Activated T-cell treated with anti-CD3 and anti-CD28 coated beads, Interleukin-2, amount 50 U/mL, for 4 hours (primary cell): ENCODE measurements at regions not wholly inside any gene's neighbourhood (a gene's known extent, or its start where the extent isn't known, plus 50 kb on each side); places are given as distances from the start of the nearest gene placed in this dataset.

Experiments used
- ATAC-seq, 2 donors: fragments of 200-7000 bp; cut with Tn5 transposase; one replicate each; pipeline ENCODE4 v1.10.0; 2021
- DNase-seq: peaks from one replicate; pipeline ENCODE4 v3.0.0-alpha.2; 2020
- H3K27me3 Mint-ChIP-seq: one replicate; pipeline ENCODE4 v1.8.0; 2021; ENCODE audit warnings: low read depth, mixed read lengths
- H3K36me3 Mint-ChIP-seq: one replicate; pipeline ENCODE4 v1.8.0; 2022; ENCODE audit warnings: mixed read lengths; ENCODE audit not compliant: insufficient read depth
- H3K4me1 Mint-ChIP-seq: one replicate; pipeline ENCODE4 v1.8.0; 2021; ENCODE audit warnings: low read depth, mixed read lengths
- H3K4me3 Mint-ChIP-seq: one replicate; pipeline ENCODE4 v1.8.0; 2021; ENCODE audit warnings: mild to moderate bottlenecking, moderate library complexity, mixed read lengths
- H3K9me3 Mint-ChIP-seq: one replicate; pipeline ENCODE4 v1.8.0; 2021; ENCODE audit warnings: mixed read lengths

DNA sequence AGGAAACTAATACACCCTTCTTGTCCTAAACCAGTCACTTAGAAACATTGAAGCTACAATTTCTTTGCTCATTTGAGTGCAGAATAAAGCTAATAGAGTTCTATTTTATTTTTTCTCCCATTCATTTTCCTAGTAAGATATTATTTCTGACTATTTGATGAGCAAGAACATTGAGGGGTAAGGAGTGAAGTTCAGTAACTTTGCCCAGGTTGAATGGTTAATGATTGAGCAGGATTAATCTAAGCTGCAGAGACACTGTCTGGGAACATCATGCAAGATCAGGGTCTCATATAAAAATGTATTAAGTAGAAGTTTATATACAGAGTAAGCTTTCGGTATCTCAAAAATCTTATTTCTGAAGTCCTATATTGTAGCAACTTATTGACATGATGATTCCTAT is 102.4 kb upstream of the LIMCH1 start:
- Mint-ChIP-seq H3K36me3 (no peaks in the 10 kb centered on the region), H3K4me1 (no peaks in the 10 kb centered on the region)
- no peak for ATAC-seq

DNA sequence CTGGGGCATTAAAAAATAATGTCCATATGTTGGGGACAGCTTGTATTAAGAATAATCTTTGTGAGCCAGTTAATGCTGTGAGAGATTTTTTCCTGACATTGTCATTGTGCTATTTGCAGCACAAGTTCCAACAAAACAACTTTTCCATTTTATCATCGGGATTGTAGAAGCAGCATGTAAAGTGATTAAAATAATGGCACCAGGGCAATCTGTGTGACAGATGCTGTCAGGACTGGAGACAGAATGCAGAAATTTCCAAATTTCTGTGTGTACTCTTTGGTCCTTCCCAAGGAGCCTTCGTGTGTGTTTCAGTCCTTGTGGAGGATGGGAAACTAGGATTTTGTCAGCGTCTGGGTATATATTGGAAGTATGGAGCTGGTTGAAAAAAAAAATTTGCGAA is 101.5 kb upstream of the LIMCH1 start:
- no peak for DNase-seq
- H3K9me3 Mint-ChIP-seq = no peaks in the 10 kb centered on the region
- H3K4me3 Mint-ChIP-seq = no peak overlapping the region
- no peaks in the 10 kb centered on the region for H3K27me3 Mint-ChIP-seq
- no peaks in the 10 kb centered on the region for H3K4me1 Mint-ChIP-seq
- H3K36me3 Mint-ChIP-seq = no peaks in the 10 kb centered on the region
- no peak for ATAC-seq

More for the DNA sequence above, 102.4 kb upstream of the LIMCH1 start:
- Mint-ChIP-seq H3K4me3 (no peak overlapping the region), H3K27me3 (no peaks in the 10 kb centered on the region), H3K9me3 (no peaks in the 10 kb centered on the region)
- no peak for DNase-seq

DNA sequence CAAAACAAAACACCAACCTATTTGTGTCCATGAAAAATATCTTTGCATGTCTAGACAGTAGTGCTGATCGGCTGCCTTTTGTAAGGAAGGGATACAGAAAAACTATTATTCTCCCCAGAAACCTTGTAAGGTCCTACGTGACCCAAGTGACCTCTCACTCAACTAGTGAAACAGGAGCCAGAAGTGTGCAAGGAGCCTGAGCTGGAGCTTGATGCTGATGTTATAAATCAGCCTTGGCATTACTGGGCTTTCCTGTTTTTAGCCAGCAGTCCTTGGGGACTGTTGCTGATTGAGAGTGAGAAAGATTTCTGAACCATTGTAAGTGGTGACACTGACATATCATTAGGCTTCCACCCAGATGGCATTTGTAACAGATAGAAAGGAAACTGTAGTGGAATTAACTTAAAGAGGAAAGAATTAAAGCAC is 100.8 kb upstream of the LIMCH1 start:
- Mint-ChIP-seq H3K4me3 (no peak overlapping the region), H3K36me3 (no peaks in the 10 kb centered on the region), H3K4me1 (no peaks in the 10 kb centered on the region), H3K27me3 (no peaks in the 10 kb centered on the region), H3K9me3 (no peaks in the 10 kb centered on the region)
- ATAC-seq (no peak), DNase-seq (no peak)

- no peaks in the 10 kb centered on the region for H3K9me3 Mint-ChIP-seq
- ATAC-seq = no peak
- no peaks in the 10 kb centered on the region for H3K27me3 Mint-ChIP-seq
- no peak for DNase-seq
- H3K4me3 Mint-ChIP-seq = no peak overlapping the region
- H3K4me1 Mint-ChIP-seq = no peaks in the 10 kb centered on the region
- no peaks in the 10 kb centered on the region for H3K36me3 Mint-ChIP-seq
Measured at GRCh38 chr4:41438931-41439297, 99.0 kb upstream of the LIMCH1 start.

GRCh38 chr4:41442810-41443209 is 95.1 kb upstream of the LIMCH1 start:
- Mint-ChIP-seq H3K4me1 (no peaks in the 10 kb centered on the region), H3K36me3 (no peaks in the 10 kb centered on the region), H3K27me3 (no peaks in the 10 kb centered on the region), H3K9me3 (no peaks in the 10 kb centered on the region), H3K4me3 (no peak overlapping the region)
- ATAC-seq (no peak), DNase-seq (no peak)

DNA sequence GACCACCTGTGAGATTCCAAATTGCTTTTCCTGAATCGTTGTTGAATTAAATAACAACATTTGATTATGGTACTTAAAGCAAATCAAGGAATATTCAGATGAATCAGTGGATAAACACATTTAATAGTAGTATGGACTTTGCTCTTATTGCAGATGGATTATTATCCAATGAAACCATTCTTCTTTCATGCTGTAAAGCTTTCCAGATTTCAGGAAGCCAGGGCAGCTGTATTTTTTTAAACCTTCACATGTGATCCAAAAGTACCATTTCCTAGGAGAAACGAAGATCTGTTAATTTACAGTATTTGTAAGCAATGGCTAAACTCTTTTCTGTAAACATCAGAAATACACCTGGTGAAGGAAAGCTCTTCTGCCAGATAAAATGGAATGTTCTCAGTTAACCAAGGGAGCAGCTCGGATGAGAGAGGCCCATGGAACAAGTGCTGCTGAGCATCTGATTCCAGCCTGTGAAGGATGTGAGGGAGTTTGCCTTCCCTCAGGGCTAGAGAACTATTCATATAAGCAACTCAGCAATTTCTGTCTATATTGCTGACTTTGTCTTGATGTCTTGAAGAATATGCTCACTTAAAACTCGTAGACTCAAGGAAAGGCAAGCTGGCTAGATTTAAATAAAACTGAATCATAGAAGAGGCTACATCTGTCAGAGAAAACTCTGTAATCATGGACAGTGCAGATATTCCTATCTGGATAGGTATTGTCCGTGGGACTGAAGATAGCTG is 94.4 kb upstream of the LIMCH1 start:
- Mint-ChIP-seq H3K27me3 (no peaks in the 10 kb centered on the region), H3K4me1 (no peaks in the 10 kb centered on the region), H3K36me3 (no peaks in the 10 kb centered on the region), H3K4me3 (no peak overlapping the region), H3K9me3 (no peaks in the 10 kb centered on the region)
- no peak for DNase-seq
- no peak for ATAC-seq

DNA sequence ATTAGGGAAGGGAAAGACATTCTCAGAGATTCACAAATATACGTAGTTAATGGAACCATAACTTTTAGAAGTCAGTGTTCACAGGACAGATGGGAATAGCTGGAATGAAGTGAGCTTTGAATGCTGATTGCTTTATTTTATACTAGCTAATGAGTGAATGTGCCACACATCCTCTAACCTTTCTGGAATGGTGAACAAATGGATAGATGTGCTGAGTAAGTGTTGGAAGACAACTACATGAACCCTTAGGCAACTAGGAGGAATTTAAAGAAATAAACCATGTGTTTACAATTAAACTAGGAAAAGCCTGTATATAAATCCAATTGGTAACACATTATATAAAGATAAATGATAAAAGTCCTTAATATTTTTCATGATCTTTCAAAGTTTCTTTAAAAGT is 91.6 kb upstream of the LIMCH1 start:
- Mint-ChIP-seq H3K27me3 (no peaks in the 10 kb centered on the region), H3K4me1 (no peaks in the 10 kb centered on the region), H3K36me3 (no peaks in the 10 kb centered on the region), H3K4me3 (no peak overlapping the region), H3K9me3 (peaks cover 8% of the 10 kb centered on the region)
- DNase-seq = no peak
- ATAC-seq = no peak

GRCh38 chr4:41446981-41447725 is 90.8 kb upstream of the LIMCH1 start:
- Mint-ChIP-seq H3K9me3 (peaks cover 8% of the 10 kb centered on the region), H3K4me1 (no peaks in the 10 kb centered on the region), H3K36me3 (no peaks in the 10 kb centered on the region), H3K27me3 (no peaks in the 10 kb centered on the region), H3K4me3 (no peak overlapping the region)
- ATAC-seq (no peak), DNase-seq (no peak)

DNA sequence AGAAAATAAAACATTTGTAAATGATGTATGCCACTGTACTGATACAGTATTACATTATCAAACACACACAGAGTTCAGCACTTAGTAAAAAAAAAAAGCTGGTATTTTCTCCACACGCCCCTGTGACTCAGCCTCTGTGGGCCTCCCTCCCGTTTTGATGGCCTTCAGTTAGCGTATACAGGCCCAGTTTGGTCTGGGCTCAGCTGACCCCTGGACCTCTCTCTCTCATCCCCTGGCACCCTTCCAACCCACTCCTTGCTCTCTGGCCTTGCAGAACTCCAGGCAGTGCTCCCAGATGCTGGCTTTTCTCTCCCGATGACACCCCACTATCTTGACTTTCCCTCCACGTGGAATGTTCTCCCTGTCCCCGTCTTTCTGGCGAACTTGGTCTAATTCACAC is 89.0 kb upstream of the LIMCH1 start:
- peaks cover 8% of the 10 kb centered on the region for H3K9me3 Mint-ChIP-seq
- H3K27me3 Mint-ChIP-seq = no peaks in the 10 kb centered on the region
- DNase-seq = no peak

DNA sequence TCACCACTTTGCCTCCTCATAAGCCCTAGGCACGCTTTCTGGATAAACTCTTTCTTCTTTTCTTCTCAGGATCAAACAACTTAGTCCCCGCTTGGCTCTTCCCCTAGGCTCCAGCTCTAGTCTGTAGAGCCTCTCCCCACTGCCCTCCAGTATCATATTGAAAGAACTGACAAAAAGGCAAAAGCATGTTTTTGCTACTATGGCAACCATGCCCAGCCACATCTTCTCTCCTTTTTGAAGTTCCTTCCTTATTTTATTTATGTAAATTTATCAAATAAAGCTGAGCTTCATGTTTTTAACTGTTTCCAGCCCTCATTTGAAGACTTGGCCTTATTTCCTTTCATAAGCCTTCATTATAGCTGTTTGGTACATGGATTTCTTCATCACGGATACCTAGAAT is 86.0 kb upstream of the LIMCH1 start:
- Mint-ChIP-seq H3K9me3 (peaks cover 8% of the 10 kb centered on the region), H3K36me3 (no peaks in the 10 kb centered on the region), H3K4me1 (no peaks in the 10 kb centered on the region), H3K4me3 (no peak overlapping the region), H3K27me3 (no peaks in the 10 kb centered on the region)
- no peak for ATAC-seq
- DNase-seq = no peak

More for the DNA sequence above, 89.0 kb upstream of the LIMCH1 start:
- no peak for ATAC-seq
- Mint-ChIP-seq H3K4me3 (no peak overlapping the region), H3K4me1 (no peaks in the 10 kb centered on the region), H3K36me3 (no peaks in the 10 kb centered on the region)

GRCh38 chr4:41452484-41453225 is 85.3 kb upstream of the LIMCH1 start:
- H3K9me3 Mint-ChIP-seq = peaks cover 8% of the 10 kb centered on the region
- no peaks in the 10 kb centered on the region for H3K36me3 Mint-ChIP-seq
- no peaks in the 10 kb centered on the region for H3K4me1 Mint-ChIP-seq
- no peak for DNase-seq
- H3K4me3 Mint-ChIP-seq = no peak overlapping the region
- ATAC-seq = no peak
- no peaks in the 10 kb centered on the region for H3K27me3 Mint-ChIP-seq

DNA sequence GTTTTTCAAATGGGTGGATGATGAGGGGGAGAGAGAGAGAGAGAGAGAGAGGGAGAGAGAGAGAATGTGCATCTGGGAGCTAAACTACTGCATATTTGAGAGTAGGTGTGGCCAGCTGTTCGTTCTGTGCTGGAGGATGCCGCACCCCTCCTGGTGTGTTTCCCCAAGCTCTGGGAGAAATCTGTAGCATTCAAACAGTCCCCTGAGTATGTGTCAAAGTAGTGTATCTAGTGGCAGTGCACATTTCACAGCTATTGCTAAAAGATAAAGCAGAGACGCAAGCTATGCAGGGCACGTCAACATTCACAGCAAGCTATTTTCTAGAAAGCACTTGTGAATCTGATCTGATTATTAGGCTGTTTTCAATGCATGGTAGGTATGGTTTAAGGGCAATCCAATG is 83.5 kb upstream of the LIMCH1 start:
- DNase-seq (no peak), ATAC-seq (no peak)
- Mint-ChIP-seq H3K27me3 (no peaks in the 10 kb centered on the region), H3K9me3 (peaks cover 2% of the 10 kb centered on the region), H3K36me3 (no peaks in the 10 kb centered on the region), H3K4me3 (no peak overlapping the region), H3K4me1 (no peaks in the 10 kb centered on the region)

DNA sequence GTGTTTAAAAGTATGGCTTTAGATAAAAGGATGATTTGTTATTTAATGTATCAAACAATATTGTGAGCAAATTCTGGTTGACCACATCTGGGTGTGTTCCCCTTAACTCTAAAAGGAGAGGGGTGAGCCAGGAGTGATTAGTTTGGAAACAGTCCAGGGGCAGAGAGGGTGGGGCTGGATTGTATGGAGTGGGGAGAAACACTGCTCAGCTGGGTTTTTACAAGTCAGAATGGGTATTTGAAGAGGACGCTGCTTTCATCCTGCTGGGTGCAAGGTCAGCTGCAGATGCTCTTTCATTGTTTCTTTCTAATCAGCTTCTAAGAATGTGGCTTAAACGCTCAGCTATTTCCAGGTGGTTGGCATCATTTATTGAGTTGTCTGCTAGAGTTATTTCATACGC is 82.8 kb upstream of the LIMCH1 start:
- H3K4me1 Mint-ChIP-seq = no peaks in the 10 kb centered on the region
- no peaks in the 10 kb centered on the region for H3K27me3 Mint-ChIP-seq
- no peak overlapping the region for H3K4me3 Mint-ChIP-seq
- ATAC-seq (no peak), DNase-seq (no peak)
- H3K9me3 Mint-ChIP-seq = no peaks in the 10 kb centered on the region
- no peaks in the 10 kb centered on the region for H3K36me3 Mint-ChIP-seq

GRCh38 chr4:41456559-41457101 is 81.3 kb upstream of the LIMCH1 start:
- Mint-ChIP-seq H3K36me3 (no peaks in the 10 kb centered on the region), H3K4me1 (no peaks in the 10 kb centered on the region), H3K4me3 (no peak overlapping the region), H3K9me3 (no peaks in the 10 kb centered on the region), H3K27me3 (no peaks in the 10 kb centered on the region)
- DNase-seq (no peak), ATAC-seq (no peak)
